CD4-positive, alpha-beta memory T cell (primary cell): ENCODE measurements at regions not wholly inside any gene's neighbourhood (a gene's known extent, or its start where the extent isn't known, plus 50 kb on each side); places are given as distances from the start of the nearest gene placed in this dataset.

Experiments used
- CTCF ChIA-PET: fragments of 350-600 bp; sonication (Branson Sonifier 250); formaldehyde crosslinking; loops from one replicate; lab custom pipeline; 2021; ENCODE audit warnings: inconsistent platforms; ENCODE audit not compliant: partially characterized antibody; lab: Charles Lee
- POLR2A ChIA-PET: fragments of 350-600 bp; sonication (Branson Sonifier 250); formaldehyde crosslinking; loops from one replicate; lab custom pipeline; 2021; ENCODE audit not compliant: partially characterized antibody; lab: Charles Lee
- DNase-seq, 5 donors: peaks; one replicate each; pipeline versions ENCODE4 v3.0.0 to v3.0.0-alpha.2; 2020 to 2022; ENCODE audit warnings: mixed read lengths in 1 of 5
- H3K27ac ChIP-seq: one replicate; pipeline ENCODE4 v1.7.0; 2013; ENCODE audit warnings: low read depth, low read length
- H3K27me3 ChIP-seq: 2 replicates; pipeline ENCODE4 v1.7.0; 2013; ENCODE audit warnings: mild to moderate bottlenecking, low read length, moderate library complexity; ENCODE audit not compliant: insufficient read depth
- H3K36me3 ChIP-seq: 2 replicates; pipeline ENCODE4 v1.7.0; 2013; ENCODE audit warnings: mild to moderate bottlenecking, low read length, moderate library complexity; ENCODE audit not compliant: insufficient read depth
- H3K4me1 ChIP-seq: 2 replicates; pipeline ENCODE4 v1.7.0; 2013; ENCODE audit warnings: mild to moderate bottlenecking, low read length, moderate library complexity; ENCODE audit not compliant: insufficient read depth
- H3K4me3 ChIP-seq, 2 donors: one replicate each; pipeline ENCODE4 v1.7.0; 2013; ENCODE audit warnings: low read length in 2 of 2, mild to moderate bottlenecking in 1 of 2
- H3K9me3 ChIP-seq, 2 donors: one replicate each; pipeline ENCODE4 v1.7.0; 2013; ENCODE audit warnings: low read length in 2 of 2, control low read depth in 1 of 2; ENCODE audit not compliant: control insufficient read depth in 1 of 2
- H3K27ac Mint-ChIP-seq, 7 donors: one replicate each; pipeline ENCODE4 v1.8.0; 2020 to 2021; ENCODE audit warnings: mixed read lengths in 7 of 7, mild to moderate bottlenecking in 6 of 7, inconsistent platforms in 3 of 7, moderate library complexity in 3 of 7
- H3K27me3 Mint-ChIP-seq, 2 donors: one replicate each; pipeline ENCODE4 v1.8.0; 2020 to 2021; ENCODE audit warnings: mixed read lengths in 2 of 2
- H3K36me3 Mint-ChIP-seq, 2 donors: one replicate each; pipeline ENCODE4 v1.8.0; 2020 to 2021; ENCODE audit warnings: mixed read lengths in 2 of 2, inconsistent platforms in 1 of 2, mild to moderate bottlenecking in 1 of 2
- H3K4me1 Mint-ChIP-seq, 4 donors: one replicate each; pipeline ENCODE4 v1.8.0; 2020 to 2021; ENCODE audit warnings: mixed read lengths in 4 of 4, mild to moderate bottlenecking in 1 of 4
- H3K4me3 Mint-ChIP-seq, 8 donors: one replicate each; pipeline ENCODE4 v1.8.0; 2020 to 2021; ENCODE audit warnings: mixed read lengths in 8 of 8, mild to moderate bottlenecking in 7 of 8, moderate library complexity in 6 of 8, inconsistent platforms in 3 of 8
- H3K9me3 Mint-ChIP-seq, 8 donors: one replicate each; pipeline ENCODE4 v1.8.0; 2020 to 2021; ENCODE audit warnings: mixed read lengths in 8 of 8, mild to moderate bottlenecking in 5 of 8, inconsistent platforms in 3 of 8, moderate library complexity in 1 of 8
- intact Hi-C: fragments of 100-400 bp; cut with micrococcal nuclease; formaldehyde crosslinking; loops from one replicate; pipeline ENCODE4 v1.15.1; 2023

- Mint-ChIP-seq H3K9me3 (peaks cover 0 to 6% (median 0%) of the 10 kb centered on the region in 8 donors), H3K27me3 (peaks cover 0 to 3% of the 10 kb centered on the region in 2 donors), H3K36me3 (no peaks in the 10 kb centered on the region), H3K27ac (no peak overlapping the region), H3K4me1 (no peaks in the 10 kb centered on the region), H3K4me3 (no peak overlapping the region)
- Histone ChIP-seq H3K27ac (no peak overlapping the region), H3K4me3 (no peak overlapping the region), H3K4me1 (no peaks in the 10 kb centered on the region), H3K36me3 (no peaks in the 10 kb centered on the region), H3K27me3 (no peaks in the 10 kb centered on the region), H3K9me3 (no peaks in the 10 kb centered on the region)
- intact Hi-C loops: no loop called here
- ChIA-PET POLR2A (no interaction called here), CTCF (no interaction called here)
- DNase-seq: no peak
Measured at GRCh38 chr1:56065729-56066128, 513.6 kb downstream of the PLPP3 start.

- Histone ChIP-seq H3K27ac (no peak overlapping the region), H3K36me3 (no peaks in the 10 kb centered on the region), H3K9me3 (no peaks in the 10 kb centered on the region), H3K4me1 (no peaks in the 10 kb centered on the region), H3K27me3 (no peaks in the 10 kb centered on the region), H3K4me3 (no peak overlapping the region)
- H3K36me3 Mint-ChIP-seq: no peaks in the 10 kb centered on the region
- ChIA-PET POLR2A (no interaction called here), CTCF (no interaction called here)
- H3K4me3 Mint-ChIP-seq: no peak overlapping the region
- H3K27me3 Mint-ChIP-seq: peaks cover 0 to 3% of the 10 kb centered on the region in 2 donors
- H3K4me1 Mint-ChIP-seq: no peaks in the 10 kb centered on the region
- H3K27ac Mint-ChIP-seq: no peak overlapping the region
- H3K9me3 Mint-ChIP-seq: peaks cover 0 to 6% (median 1%) of the 10 kb centered on the region in 8 donors
- no peak for DNase-seq
- intact Hi-C loops: no loop called here
Measured at GRCh38 chr1:56064705-56065104, 514.7 kb downstream of the PLPP3 start.

GRCh38 chr1:56063461-56063860 lies 515.9 kb downstream of the PLPP3 start:
- Histone ChIP-seq H3K4me1 (no peaks in the 10 kb centered on the region), H3K9me3 (no peaks in the 10 kb centered on the region), H3K27me3 (no peaks in the 10 kb centered on the region), H3K36me3 (no peaks in the 10 kb centered on the region), H3K4me3 (no peak overlapping the region), H3K27ac (no peak overlapping the region)
- no peak for DNase-seq
- peaks cover 0 to 4% (median 2%) of the 10 kb centered on the region in 8 donors for H3K9me3 Mint-ChIP-seq
- no peaks in the 10 kb centered on the region for H3K4me1 Mint-ChIP-seq
- no peaks in the 10 kb centered on the region for H3K27me3 Mint-ChIP-seq
- ChIA-PET POLR2A (no interaction called here), CTCF (no interaction called here)
- no peaks in the 10 kb centered on the region for H3K36me3 Mint-ChIP-seq
- intact Hi-C loops: no loop called here
- H3K27ac Mint-ChIP-seq: no peak overlapping the region
- H3K4me3 Mint-ChIP-seq: no peak overlapping the region

GRCh38 chr1:56062625-56063024 lies 516.7 kb downstream of the PLPP3 start:
- H3K27ac Mint-ChIP-seq: no peak overlapping the region
- Histone ChIP-seq H3K4me3 (no peak overlapping the region), H3K4me1 (no peaks in the 10 kb centered on the region), H3K9me3 (no peaks in the 10 kb centered on the region), H3K27me3 (no peaks in the 10 kb centered on the region), H3K36me3 (no peaks in the 10 kb centered on the region), H3K27ac (no peak overlapping the region)
- DNase-seq: no peak
- no peaks in the 10 kb centered on the region for H3K4me1 Mint-ChIP-seq
- CTCF ChIA-PET: no interaction called here
- intact Hi-C loops: no loop called here
- H3K36me3 Mint-ChIP-seq: no peaks in the 10 kb centered on the region
- H3K9me3 Mint-ChIP-seq: peaks cover 0 to 4% (median 2%) of the 10 kb centered on the region in 8 donors
- H3K4me3 Mint-ChIP-seq: no peak overlapping the region
- H3K27me3 Mint-ChIP-seq: no peaks in the 10 kb centered on the region
- POLR2A ChIA-PET: no interaction called here

GRCh38 chr1:56061824-56062223 lies 517.5 kb downstream of the PLPP3 start:
- Mint-ChIP-seq H3K36me3 (no peaks in the 10 kb centered on the region), H3K27me3 (no peaks in the 10 kb centered on the region), H3K4me1 (no peaks in the 10 kb centered on the region), H3K9me3 (peaks cover 0 to 4% (median 0%) of the 10 kb centered on the region in 8 donors), H3K4me3 (no peak overlapping the region), H3K27ac (no peak overlapping the region)
- CTCF ChIA-PET: no interaction called here
- Histone ChIP-seq H3K4me1 (no peaks in the 10 kb centered on the region), H3K9me3 (no peaks in the 10 kb centered on the region), H3K36me3 (no peaks in the 10 kb centered on the region), H3K27me3 (no peaks in the 10 kb centered on the region), H3K4me3 (no peak overlapping the region), H3K27ac (no peak overlapping the region)
- no peak for DNase-seq
- POLR2A ChIA-PET: no interaction called here
- intact Hi-C loops: no loop called here

GRCh38 chr1:56060906-56061305 lies 518.5 kb downstream of the PLPP3 start:
- Mint-ChIP-seq H3K4me1 (no peaks in the 10 kb centered on the region), H3K27ac (no peak overlapping the region), H3K27me3 (no peaks in the 10 kb centered on the region), H3K9me3 (peaks cover 0 to 4% (median 0%) of the 10 kb centered on the region in 8 donors), H3K36me3 (no peaks in the 10 kb centered on the region), H3K4me3 (no peak overlapping the region)
- no peak for DNase-seq
- Histone ChIP-seq H3K4me1 (no peaks in the 10 kb centered on the region), H3K27me3 (no peaks in the 10 kb centered on the region), H3K9me3 (no peaks in the 10 kb centered on the region), H3K27ac (no peak overlapping the region), H3K36me3 (no peaks in the 10 kb centered on the region), H3K4me3 (no peak overlapping the region)
- CTCF ChIA-PET: no interaction called here
- intact Hi-C loops: no loop called here
- POLR2A ChIA-PET: no interaction called here

GRCh38 chr1:56057466-56058405 lies 521.6 kb downstream of the PLPP3 start:
- Histone ChIP-seq H3K27me3 (no peaks in the 10 kb centered on the region), H3K4me3 (no peak overlapping the region), H3K27ac (no peak overlapping the region), H3K9me3 (no peaks in the 10 kb centered on the region), H3K4me1 (no peaks in the 10 kb centered on the region), H3K36me3 (no peaks in the 10 kb centered on the region)
- Mint-ChIP-seq H3K36me3 (no peaks in the 10 kb centered on the region), H3K27ac (no peak overlapping the region), H3K27me3 (no peaks in the 10 kb centered on the region), H3K9me3 (peaks cover 0 to 7% (median 1%) of the 10 kb centered on the region in 8 donors), H3K4me3 (no peak overlapping the region), H3K4me1 (no peaks in the 10 kb centered on the region)
- ChIA-PET POLR2A (no interaction called here), CTCF (no interaction called here)
- no peak for DNase-seq
- intact Hi-C loops: no loop called here
